PC-3 (cell line): ENCODE measurements at regions not wholly inside any gene's neighbourhood (a gene's known extent, or its start where the extent isn't known, plus 50 kb on each side); places are given as distances from the start of the nearest gene placed in this dataset.

Source experiments
- ATAC-seq: fragments of 200-7000 bp; cut with Tn5 transposase; 2 replicates; pipeline ENCODE4 v1.9.1; 2020; ENCODE audit warnings: mild to moderate bottlenecking, moderate library complexity
- BruUV-seq: library from RNA; stranded (reverse); fragments of 400-500 nt; replicated peaks from 2 replicates; lab custom pipeline; 2021; lab: Mats Ljungman, UMichigan
- CTCF ChIA-PET: fragments of 300-600 bp; sonication (Branson Sonifier 250); formaldehyde crosslinking; loops from one replicate; lab custom pipeline; 2022; ENCODE audit warnings: antibody characterized with exemption; lab: Charles Lee
- POLR2A ChIA-PET: fragments of 300-600 bp; sonication (Branson Sonifier 250); formaldehyde crosslinking; loops from one replicate; lab custom pipeline; 2022; ENCODE audit warnings: antibody characterized with exemption; ENCODE audit not compliant: unreplicated experiment; lab: Charles Lee
- DNase-seq: peaks from one replicate; pipeline ENCODE4 v3.0.0-alpha.2; 2015
- H2AFZ ChIP-seq: fragments of 300-600 bp; sonication (generic); 2 replicates; pipeline ENCODE4 v1.6.0; 2016; ENCODE audit warnings: antibody characterized with exemption, low read length
- H3F3A ChIP-seq: fragments of 300-600 bp; sonication (generic); one replicate; pipeline ENCODE4 v1.6.0; 2017; ENCODE audit warnings: antibody characterized with exemption, low read length, control low read depth, mild to moderate bottlenecking; ENCODE audit not compliant: unreplicated experiment
- H3K27ac ChIP-seq: fragments of 300-600 bp; sonication (generic); 2 replicates; pipeline ENCODE4 v1.5.1; 2016; ENCODE audit warnings: mild to moderate bottlenecking, low read length
- H3K27me3 ChIP-seq: fragments of 300-600 bp; sonication (generic); 2 replicates; pipeline ENCODE4 v1.6.1; 2016; ENCODE audit warnings: low read length, mixed read lengths
- H3K36me3 ChIP-seq: fragments of 300-600 bp; sonication (generic); 2 replicates; pipeline ENCODE4 v1.6.1; 2016; ENCODE audit warnings: low read depth, mixed run types, low read length, mixed read lengths
- H3K4me1 ChIP-seq: fragments of 300-600 bp; sonication (generic); 2 replicates; pipeline ENCODE4 v1.5.1; 2016; ENCODE audit warnings: low read length; ENCODE audit not compliant: insufficient read depth
- H3K4me2 ChIP-seq: fragments of 300-600 bp; sonication (generic); 2 replicates; pipeline ENCODE4 v1.6.0; 2016; ENCODE audit warnings: low read length
- H3K4me3 ChIP-seq: fragments of 300-600 bp; sonication (generic); 2 replicates; pipeline ENCODE4 v1.5.1; 2016; ENCODE audit warnings: mild to moderate bottlenecking, low read length, mixed read lengths
- H3K79me2 ChIP-seq: fragments of 300-600 bp; sonication (generic); 2 replicates; pipeline ENCODE4 v1.6.1; 2017; ENCODE audit warnings: low read length, mixed read lengths
- H3K9ac ChIP-seq: fragments of 300-600 bp; sonication (generic); 2 replicates; pipeline ENCODE4 v1.6.0; 2016; ENCODE audit warnings: mild to moderate bottlenecking, low read length
- H3K9me2 ChIP-seq: fragments of 300-600 bp; sonication (generic); replicated peaks from 2 replicates; pipeline ENCODE4 v1.6.1; 2016; ENCODE audit warnings: mixed run types, low read length, mixed read lengths
- H3K9me3 ChIP-seq: fragments of 300-600 bp; sonication (generic); 2 replicates; pipeline ENCODE4 v1.6.1; 2016; ENCODE audit warnings: low read length, mixed read lengths
- H4K20me1 ChIP-seq: fragments of 300-600 bp; sonication (generic); 2 replicates; pipeline ENCODE4 v1.6.1; 2016; ENCODE audit warnings: low read length, mixed read lengths
- CTCF ChIP-seq: fragments of 300-600 bp; sonication (generic); conservative IDR thresholded peaks from 2 replicates; pipeline ENCODE4 v1.5.1; 2017; ENCODE audit warnings: antibody characterized with exemption, low read depth, mild to moderate bottlenecking, low read length
- EZH2 ChIP-seq: fragments of 300-600 bp; sonication (generic); IDR thresholded peaks from one replicate; pipeline ENCODE4 v1.6.1; 2017; ENCODE audit warnings: antibody characterized with exemption, mild to moderate bottlenecking, low read length; ENCODE audit not compliant: unreplicated experiment
- EZH2phosphoT487 ChIP-seq: fragments of 300-600 bp; sonication (generic); IDR thresholded peaks from 2 replicates; pipeline ENCODE4 v1.6.1; 2018; ENCODE audit warnings: mild to moderate bottlenecking, antibody characterized with exemption, low read length, borderline replicate concordance
- intact Hi-C: fragments of 100-400 bp; cut with micrococcal nuclease; formaldehyde crosslinking; loops from 2 replicates; pipeline ENCODE4 v1.9.0; 2023

DNA sequence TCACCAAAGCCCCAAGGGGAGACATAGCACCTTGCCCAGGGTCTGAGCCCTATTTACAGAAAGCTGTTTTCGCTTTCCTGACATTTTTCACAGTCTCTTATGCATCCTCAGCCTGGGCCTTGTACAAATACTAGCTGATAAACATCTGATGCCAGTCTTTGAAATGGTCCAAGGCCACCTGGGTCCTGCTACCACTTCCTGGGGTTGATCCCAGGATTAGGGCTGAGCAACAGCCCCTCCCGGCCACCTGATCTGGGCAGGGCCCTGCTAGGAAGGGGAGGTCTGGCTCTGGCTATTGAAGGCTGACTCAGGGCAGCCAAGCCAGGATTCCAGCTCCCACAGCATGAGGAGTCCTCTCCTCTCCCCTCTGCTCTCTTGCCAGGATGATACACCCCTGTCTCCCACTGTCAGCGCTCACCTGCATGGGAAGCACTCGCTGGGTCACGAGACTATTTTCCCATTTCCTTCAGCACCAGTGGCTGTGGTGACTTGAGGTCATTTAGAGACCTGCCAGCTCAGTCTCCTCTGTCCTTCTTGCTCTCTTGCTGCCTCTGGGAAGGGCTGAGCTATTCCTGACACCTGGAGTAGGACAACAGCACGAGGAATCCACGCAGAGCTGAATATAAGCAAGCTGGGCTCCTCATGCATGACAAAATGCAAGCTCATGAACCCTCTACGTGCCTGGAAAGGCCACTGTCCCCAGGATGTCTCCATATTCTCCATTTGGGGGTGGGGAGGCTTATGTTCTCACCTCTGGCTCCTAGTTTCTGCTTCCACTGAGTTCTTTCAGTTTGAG lies 53.0 kb upstream of the LGALSL start:
- peak overlapping the region; percentile 78 for H3K9ac ChIP-seq
- H3K79me2 ChIP-seq: no peaks in the 10 kb centered on the region
- no peak overlapping the region; the same call in 1 of the 2 replicates for H3K4me3 ChIP-seq
- DNase-seq: peak; percentile 72
- H3F3A ChIP-seq: no peaks in the 10 kb centered on the region
- H3K9me3 ChIP-seq: no peaks in the 10 kb centered on the region
- no peaks in the 10 kb centered on the region for H3K36me3 ChIP-seq
- H4K20me1 ChIP-seq: no peaks in the 10 kb centered on the region
- no peak overlapping the region for H2AFZ ChIP-seq
- H3K9me2 ChIP-seq: no peaks in the 10 kb centered on the region
- H3K27ac ChIP-seq: peak overlapping the region; percentile 97
- CTCF ChIA-PET: no interaction called here
- peak; percentile 64 for ATAC-seq
- TF ChIP-seq CTCF (no peak), EZH2phosphoT487 (no peak), EZH2 (no peak)
- POLR2A ChIA-PET: interaction anchor here (0.6 kb wide), 1 partner anchor 98 kb away, joined by 3 read pairs; no protein-coding TSS in a partner anchor
- H3K4me1 ChIP-seq: peaks cover 61% of the 10 kb centered on the region
- BruUV-seq: no TSS peak
- intact Hi-C loops: loop anchor here (1.0 to 2.0 kb wide), 2 partner anchors 70 to 272 kb away; no protein-coding TSS in a partner anchor
- H3K4me2 ChIP-seq: peak overlapping the region; percentile 75
- no peaks in the 10 kb centered on the region for H3K27me3 ChIP-seq

GRCh38 chr2:64401529-64401880 lies 52.5 kb upstream of the LGALSL start:
- Histone ChIP-seq H3K4me2 (peak overlapping the region; percentile 75), H3K9me3 (no peaks in the 10 kb centered on the region), H3K79me2 (no peaks in the 10 kb centered on the region), H2AFZ (no peak overlapping the region), H3K27ac (peak overlapping the region; percentile 97), H3K9ac (peak overlapping the region; percentile 78), H3K9me2 (no peaks in the 10 kb centered on the region), H3K27me3 (no peaks in the 10 kb centered on the region), H4K20me1 (no peaks in the 10 kb centered on the region), H3K4me1 (peaks cover 66% of the 10 kb centered on the region), H3K36me3 (no peaks in the 10 kb centered on the region), H3K4me3 (no peak overlapping the region), H3F3A (no peaks in the 10 kb centered on the region)
- TF ChIP-seq CTCF: no peak
- DNase-seq (peak; percentile 9), ATAC-seq (no peak)
- ChIA-PET POLR2A (no interaction called here), CTCF (no interaction called here)
- BruUV-seq: no TSS peak
- intact Hi-C loops: loop anchor here (2.0 kb wide), 1 partner anchor 71 kb away; no protein-coding TSS in a partner anchor

GRCh38 chr2:64402876-64403275 lies 51.1 kb upstream of the LGALSL start:
- Histone ChIP-seq H3K4me1 (peaks cover 66% of the 10 kb centered on the region), H4K20me1 (no peaks in the 10 kb centered on the region), H3K9ac (no peak overlapping the region), H3K4me2 (0 out of 2 replicates have a peak overlapping the region, but pooled peaks have one; percentile 2), H3K27ac (no peak overlapping the region), H3K27me3 (no peaks in the 10 kb centered on the region), H3K79me2 (no peaks in the 10 kb centered on the region), H3K36me3 (no peaks in the 10 kb centered on the region), H3F3A (no peaks in the 10 kb centered on the region), H3K9me3 (no peaks in the 10 kb centered on the region), H3K4me3 (no peak overlapping the region), H3K9me2 (no peaks in the 10 kb centered on the region), H2AFZ (no peak overlapping the region)
- ChIA-PET CTCF (no interaction called here), POLR2A (no interaction called here)
- BruUV-seq: no TSS peak
- DNase-seq: peak; percentile 57
- no peak for ATAC-seq
- intact Hi-C loops: loop anchor here (2.0 kb wide), 1 partner anchor 62 kb away; no protein-coding TSS in a partner anchor
- TF ChIP-seq EZH2phosphoT487 (no peak), EZH2 (no peak), CTCF (peak; percentile 34; the same call in 1 of the 2 replicates)
